ENCODE measurements at regions not wholly inside any gene's neighbourhood (a gene's known extent, or its start where the extent isn't known, plus 50 kb on each side); places are given as distances from the start of the nearest gene placed in this dataset.

DNA sequence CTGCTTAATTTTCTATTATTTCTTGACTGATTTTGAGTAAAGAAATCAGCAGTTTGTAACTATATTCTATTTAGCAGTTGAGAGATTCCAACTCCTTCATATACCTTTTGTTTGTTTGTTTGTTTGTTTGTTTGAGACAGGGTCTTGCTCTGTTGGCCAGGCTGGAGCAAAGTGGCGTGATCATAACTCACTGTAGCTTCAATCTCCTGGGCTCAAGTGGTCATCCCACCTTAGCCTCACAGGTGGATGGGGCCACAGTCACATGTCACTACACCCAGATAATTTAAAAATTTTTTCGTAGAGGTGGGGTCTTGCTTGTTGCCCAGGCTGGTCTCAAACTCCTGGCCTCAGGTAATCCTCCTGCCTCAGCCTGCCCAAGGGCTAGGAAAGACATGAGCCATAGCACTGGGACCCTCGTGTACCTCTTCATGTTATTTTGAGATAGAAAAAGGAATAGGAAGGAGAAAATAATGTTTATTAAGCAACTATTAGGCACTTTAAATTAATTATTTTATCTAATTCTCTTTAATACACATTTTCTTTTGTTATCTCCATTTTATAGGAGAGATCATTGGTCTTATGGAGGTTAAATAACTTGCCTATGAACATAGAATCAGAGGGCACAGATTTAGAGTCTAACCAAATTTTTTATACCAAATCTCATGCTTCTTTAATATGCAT is 133.0 kb downstream of the ZNF608 start:
- intact Hi-C loops (cut with micrococcal nuclease; ENCODE audit: unreplicated experiment): no loop called here
- CTCF ChIA-PET (ENCODE audit: low intra/inter-chr PET ratio, low total read pairs): no interaction called here
- WGBS (ENCODE audit: low lambda C conversion rate): 51% methylated on average over 3 of the region's 3 CpGs

GRCh38 chr5:124612023-124612422 is 134.4 kb downstream of the ZNF608 start:
- no peak overlapping the region for H2AFZ ChIP-seq (ENCODE audit: low read length)
- H3K9ac ChIP-seq (ENCODE audit: insufficient read depth, low read depth, low read length): no peak overlapping the region
- no TSS peak for BruUV-seq (replicated peaks)
- POLR2A ChIA-PET: no interaction called here
- no peaks in the 10 kb centered on the region for H3K36me3 ChIP-seq (replicated peaks in 1 of 2; ENCODE audit: control insufficient read depth in 1 of 2, insufficient read depth in 2 of 2, low read length in 2 of 2)
- no peaks in the 10 kb centered on the region for H4K20me1 ChIP-seq (ENCODE audit: insufficient read depth, low read length)
- CTCF ChIA-PET (ENCODE audit: low intra/inter-chr PET ratio, low total read pairs): no interaction called here
- H3K27me3 ChIP-seq (ENCODE audit: control insufficient read depth in 1 of 2, insufficient read depth in 2 of 2, low read length in 2 of 2): no peaks in the 10 kb centered on the region
- in situ Hi-C loops (cut with HindIII; ENCODE audit: extremely low pct_ligation_motif_present, low pct_unique_long_range_greater_than_20kb): no loop called here
- no peaks in the 10 kb centered on the region for H3K79me2 ChIP-seq (ENCODE audit: insufficient read depth, low read length)
- no peaks in the 10 kb centered on the region for H3K4me1 ChIP-seq (ENCODE audit: insufficient read depth, low read length)
- H3K9me3 ChIP-seq (ENCODE audit: low read length): no peaks in the 10 kb centered on the region
- no peak overlapping the region for H3K4me2 ChIP-seq (ENCODE audit: low read depth, low read length)
- WGBS (ENCODE audit: low lambda C conversion rate): 61% methylated on average over 7 of the region's 7 CpGs
- FAIRE-seq (no peak), DNase-seq (ENCODE audit: low spot score) (no peak), ATAC-seq (no peak)
- no peak overlapping the region for H3K27ac ChIP-seq (ENCODE audit: extremely low read length, insufficient read depth, low read length)
- no peak overlapping the region for H3K4me3 ChIP-seq (replicated peaks in 1 of 3; ENCODE audit: insufficient read depth in 1 of 3, low read depth in 2 of 3, low read length in 3 of 3)
- intact Hi-C loops (cut with micrococcal nuclease; ENCODE audit: unreplicated experiment): no loop called here
- TF ChIP-seq SALL2 (CRISPR knock-in tag; IDR thresholded peaks at IDR 0.05) (no peak), ZNF235 (CRISPR knock-in tag; IDR thresholded peaks at IDR 0.05; ENCODE audit: borderline replicate concordance) (no peak), MXD3 (CRISPR knock-in tag; IDR thresholded peaks at IDR 0.05) (no peak), SIX1 (CRISPR knock-in tag; IDR thresholded peaks at IDR 0.05; ENCODE audit: borderline replicate concordance) (no peak), FOSL1 (CRISPR knock-in tag; IDR thresholded peaks at IDR 0.05; ENCODE audit: borderline replicate concordance) (no peak), TAF15 (IDR thresholded peaks at IDR 0.05; ENCODE audit: low read depth, low read length, poor library complexity, severe bottlenecking) (no peak), IRF2 (CRISPR knock-in tag; IDR thresholded peaks at IDR 0.05) (no peak), SNAPC5 (CRISPR knock-in tag; IDR thresholded peaks at IDR 0.05; ENCODE audit: borderline replicate concordance) (no peak), ZNF121 (CRISPR knock-in tag; IDR thresholded peaks at IDR 0.05) (no peak)
- TF ChIP-seq, protein P1, sequence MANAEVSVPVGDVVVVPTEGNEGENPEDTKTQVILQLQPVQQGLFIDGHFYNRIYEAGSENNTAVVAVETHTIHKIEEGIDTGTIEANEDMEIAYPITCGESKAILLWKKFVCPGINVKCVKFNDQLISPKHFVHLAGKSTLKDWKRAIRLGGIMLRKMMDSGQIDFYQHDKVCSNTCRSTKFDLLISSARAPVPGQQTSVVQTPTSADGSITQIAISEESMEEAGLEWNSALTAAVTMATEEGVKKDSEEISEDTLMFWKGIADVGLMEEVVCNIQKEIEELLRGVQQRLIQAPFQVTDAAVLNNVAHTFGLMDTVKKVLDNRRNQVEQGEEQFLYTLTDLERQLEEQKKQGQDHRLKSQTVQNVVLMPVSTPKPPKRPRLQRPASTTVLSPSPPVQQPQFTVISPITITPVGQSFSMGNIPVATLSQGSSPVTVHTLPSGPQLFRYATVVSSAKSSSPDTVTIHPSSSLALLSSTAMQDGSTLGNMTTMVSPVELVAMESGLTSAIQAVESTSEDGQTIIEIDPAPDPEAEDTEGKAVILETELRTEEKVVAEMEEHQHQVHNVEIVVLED (CRISPR knock-in tag; IDR thresholded peaks at IDR 0.05; ENCODE audit: borderline replicate concordance): no peak

More for the DNA sequence above, 133.0 kb downstream of the ZNF608 start:
- no peaks in the 10 kb centered on the region for H4K20me1 ChIP-seq (ENCODE audit: insufficient read depth, low read length)
- ATAC-seq (no peak), FAIRE-seq (no peak), DNase-seq (ENCODE audit: low spot score) (no peak)
- H3K27me3 ChIP-seq (ENCODE audit: control insufficient read depth in 1 of 2, insufficient read depth in 2 of 2, low read length in 2 of 2): no peaks in the 10 kb centered on the region
- H3K79me2 ChIP-seq (ENCODE audit: insufficient read depth, low read length): no peaks in the 10 kb centered on the region
- TF ChIP-seq ZSCAN20 (CRISPR knock-in tag; IDR thresholded peaks at IDR 0.05; ENCODE audit: borderline replicate concordance) (no peak), NR2F6 (IDR thresholded peaks at IDR 0.05) (no peak), NR2F6 (CRISPR knock-in tag; IDR thresholded peaks at IDR 0.05) (no peak), HNF1B (CRISPR knock-in tag; IDR thresholded peaks at IDR 0.05) (no peak), NCOA1 (CRISPR knock-in tag; IDR thresholded peaks at IDR 0.05) (no peak)
- in situ Hi-C loops (cut with HindIII; ENCODE audit: extremely low pct_ligation_motif_present, low pct_unique_long_range_greater_than_20kb): no loop called here
- H3K36me3 ChIP-seq (replicated peaks in 1 of 2; ENCODE audit: control insufficient read depth in 1 of 2, insufficient read depth in 2 of 2, low read length in 2 of 2): no peaks in the 10 kb centered on the region
- no peak overlapping the region for H2AFZ ChIP-seq (ENCODE audit: low read length)
- POLR2A ChIA-PET: no interaction called here
- BruUV-seq (replicated peaks): no TSS peak
- H3K27ac ChIP-seq (ENCODE audit: extremely low read length, insufficient read depth, low read length): no peak overlapping the region
- H3K9ac ChIP-seq (ENCODE audit: insufficient read depth, low read depth, low read length): no peak overlapping the region
- no peaks in the 10 kb centered on the region for H3K4me1 ChIP-seq (ENCODE audit: insufficient read depth, low read length)
- H3K9me3 ChIP-seq (ENCODE audit: low read length): no peaks in the 10 kb centered on the region
- H3K4me2 ChIP-seq (ENCODE audit: low read depth, low read length): no peak overlapping the region
- H3K4me3 ChIP-seq (replicated peaks in 1 of 3; ENCODE audit: insufficient read depth in 1 of 3, low read depth in 2 of 3, low read length in 3 of 3): no peak overlapping the region
